HG02943 (cell line): ENCODE measurements at regions not wholly inside any gene's neighbourhood (a gene's known extent, or its start where the extent isn't known, plus 50 kb on each side); places are given as distances from the start of the nearest gene placed in this dataset.

Source experiments
- ATAC-seq: cut with Tn5 transposase; IDR thresholded peaks from one replicate; pipeline ENCODE4 v1.9.1; 2021; ENCODE audit warnings: mild to moderate bottlenecking, low read depth, moderate library complexity; ENCODE audit not compliant: unreplicated experiment

DNA sequence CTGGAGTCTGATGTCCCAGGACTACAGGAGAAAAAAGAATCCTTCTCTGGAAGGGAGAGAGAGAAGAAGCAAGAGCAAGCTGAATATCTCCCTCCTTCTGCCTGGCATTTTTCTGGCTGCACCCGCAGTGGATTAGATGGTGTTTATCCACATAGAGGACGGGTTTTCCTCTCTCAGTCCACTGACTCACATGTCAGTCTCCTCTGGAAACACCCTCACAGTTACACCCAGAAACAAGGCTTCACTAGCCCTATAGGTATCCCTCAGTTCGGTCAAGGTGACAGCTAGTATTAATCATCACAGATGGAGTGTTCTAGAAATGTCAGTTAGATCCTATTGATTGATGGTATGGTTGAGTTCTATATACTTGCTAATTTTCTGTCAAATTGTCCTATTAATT, 87.9 kb downstream of the RHOU start:
- ATAC-seq, result no peak

DNA sequence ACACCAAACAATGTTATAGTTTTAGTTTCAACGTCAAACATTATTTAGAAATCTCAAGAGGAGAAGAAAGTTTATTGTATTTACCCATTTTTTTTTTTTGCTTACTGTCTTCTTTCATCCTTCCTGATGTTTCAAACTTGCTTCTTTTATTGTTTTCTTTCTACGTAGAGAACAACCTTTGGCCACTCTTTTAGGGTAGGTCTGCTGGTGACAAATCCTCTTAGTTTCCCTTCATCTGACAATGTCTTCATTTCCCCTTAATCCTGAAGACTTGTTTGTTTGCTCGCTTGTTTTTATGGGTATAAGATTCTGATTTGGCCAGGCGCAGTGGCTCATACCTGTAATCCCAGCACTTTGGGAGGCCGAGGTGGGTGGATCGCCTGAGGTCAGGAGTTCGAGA, 89.1 kb downstream of the RHOU start:
- ATAC-seq, result no peak

DNA sequence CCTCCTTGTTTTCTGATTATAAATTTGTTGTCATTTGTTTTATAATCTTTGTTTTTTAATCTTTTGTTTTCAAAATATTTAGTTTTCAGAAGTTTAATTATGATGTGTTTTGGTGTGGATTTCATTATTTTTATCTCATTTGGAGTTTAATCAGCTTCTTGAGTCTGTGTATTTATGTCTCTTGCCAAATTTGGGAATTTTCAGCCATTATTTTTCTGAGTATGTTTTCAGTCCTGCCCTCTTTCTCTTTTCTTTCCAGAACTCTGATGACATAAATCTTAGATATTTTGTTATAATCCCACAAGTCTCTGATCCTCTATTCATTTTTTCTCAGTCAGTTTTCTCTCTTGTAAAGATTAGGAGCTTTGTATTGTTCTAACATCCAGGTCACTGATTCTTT, 89.8 kb downstream of the RHOU start:
- no peak for ATAC-seq

DNA sequence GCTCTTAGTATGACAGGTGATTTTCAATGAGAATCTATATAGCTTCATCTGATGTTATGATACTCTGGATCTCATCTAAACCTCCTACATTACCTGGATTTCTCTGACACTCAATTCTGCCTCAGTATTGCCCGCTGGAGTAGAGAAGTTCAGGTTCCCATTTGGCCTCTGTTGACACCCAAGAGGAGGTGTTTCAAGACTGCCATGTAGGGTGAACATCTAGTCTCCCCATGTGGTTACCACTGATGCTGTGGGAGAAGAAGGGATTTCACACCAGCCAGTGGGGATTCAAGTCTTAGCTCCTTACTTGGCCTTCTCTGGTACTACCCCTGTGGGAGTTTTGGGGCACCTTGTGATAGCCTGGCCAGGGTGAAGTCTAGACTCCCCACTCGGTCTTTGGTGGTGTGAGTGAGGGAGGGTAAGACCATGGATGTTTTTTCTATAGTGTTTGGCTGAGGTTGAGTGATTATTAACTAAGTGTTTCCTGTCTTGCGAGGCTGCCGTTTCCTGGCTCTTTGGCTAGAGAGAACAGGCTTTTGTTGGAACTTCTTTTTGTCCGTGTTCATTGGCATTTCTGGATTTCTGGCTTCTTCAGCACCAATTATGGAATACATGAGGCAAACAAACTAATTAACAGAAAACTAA, 90.7 kb downstream of the RHOU start:
- ATAC-seq, result peak; percentile 72

DNA sequence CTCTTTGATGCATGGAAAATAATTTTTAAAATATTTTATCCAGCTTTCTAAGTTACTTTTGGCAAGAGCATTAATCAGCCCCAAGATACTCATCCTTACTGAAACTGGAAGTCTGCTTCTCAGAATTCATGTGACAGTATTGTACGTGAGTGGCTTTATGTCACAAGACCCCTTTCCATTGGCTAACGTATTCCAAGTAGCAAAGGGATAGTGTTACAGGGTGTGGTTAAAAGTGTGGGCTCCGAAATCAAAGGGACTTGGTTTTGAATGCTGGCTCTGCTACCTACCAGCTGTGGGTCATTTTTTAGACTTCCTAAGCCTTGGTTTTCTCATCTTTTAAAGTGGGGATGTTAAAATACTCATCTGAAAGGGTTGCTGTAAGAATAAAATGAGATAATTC, 91.7 kb downstream of the RHOU start:
- no peak for ATAC-seq

DNA sequence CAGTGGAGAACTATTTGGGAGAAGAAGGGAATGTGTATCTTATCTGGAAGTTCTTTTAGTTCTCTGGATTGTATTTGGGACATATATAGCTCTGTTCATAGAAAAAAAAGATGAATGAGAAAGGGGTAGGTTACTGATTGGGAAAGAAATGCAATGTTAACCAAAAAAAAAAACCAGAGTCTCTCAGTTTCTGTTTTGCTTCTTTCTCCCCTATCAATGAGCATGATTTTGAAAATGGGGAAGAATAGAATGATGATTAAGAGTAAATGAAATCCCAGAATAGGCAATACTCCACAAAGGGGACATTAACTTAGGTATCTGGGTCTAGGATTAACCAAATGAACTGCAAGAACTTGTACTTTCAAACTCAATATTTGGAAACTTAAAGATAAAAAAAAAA, 92.9 kb downstream of the RHOU start:
- ATAC-seq, result no peak

DNA sequence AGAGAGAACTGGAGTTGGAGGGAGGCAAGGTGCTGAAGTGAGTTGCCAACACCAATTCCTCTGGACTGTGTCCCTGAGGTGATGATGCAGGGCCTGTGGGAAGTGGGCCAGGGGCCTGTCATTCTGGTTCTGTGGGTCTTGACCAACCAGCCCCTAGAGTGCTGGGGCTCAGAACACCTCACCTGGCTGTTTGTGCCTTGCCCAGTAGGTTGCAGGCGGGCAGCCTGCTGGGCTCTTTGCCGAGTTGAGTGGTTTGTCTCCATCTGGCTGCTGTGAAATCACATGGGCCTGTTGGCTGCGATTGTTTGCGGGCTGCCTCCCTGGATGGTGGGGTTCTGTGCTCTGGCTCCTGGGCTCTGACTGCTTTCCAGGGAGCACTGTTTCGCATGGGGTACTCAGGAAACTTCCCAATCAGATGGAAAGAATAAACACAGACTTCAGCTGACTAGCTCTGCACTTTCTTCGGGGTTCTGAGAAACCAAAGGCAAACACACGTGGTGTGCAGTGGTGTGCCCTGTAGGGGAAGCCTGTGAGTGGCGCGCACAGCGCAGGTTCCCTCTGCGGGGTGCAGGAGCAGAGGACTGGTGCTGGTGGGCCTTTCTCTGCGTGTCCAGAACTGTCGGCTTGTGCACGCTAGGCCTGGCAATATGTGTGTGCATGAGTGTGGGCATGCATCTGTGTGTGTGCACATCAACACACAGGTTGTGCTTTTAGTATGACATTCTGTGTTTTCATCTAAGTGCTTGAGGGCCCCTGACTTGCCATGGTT, 95.1 kb downstream of the RHOU start:
- ATAC-seq, result no peak

DNA sequence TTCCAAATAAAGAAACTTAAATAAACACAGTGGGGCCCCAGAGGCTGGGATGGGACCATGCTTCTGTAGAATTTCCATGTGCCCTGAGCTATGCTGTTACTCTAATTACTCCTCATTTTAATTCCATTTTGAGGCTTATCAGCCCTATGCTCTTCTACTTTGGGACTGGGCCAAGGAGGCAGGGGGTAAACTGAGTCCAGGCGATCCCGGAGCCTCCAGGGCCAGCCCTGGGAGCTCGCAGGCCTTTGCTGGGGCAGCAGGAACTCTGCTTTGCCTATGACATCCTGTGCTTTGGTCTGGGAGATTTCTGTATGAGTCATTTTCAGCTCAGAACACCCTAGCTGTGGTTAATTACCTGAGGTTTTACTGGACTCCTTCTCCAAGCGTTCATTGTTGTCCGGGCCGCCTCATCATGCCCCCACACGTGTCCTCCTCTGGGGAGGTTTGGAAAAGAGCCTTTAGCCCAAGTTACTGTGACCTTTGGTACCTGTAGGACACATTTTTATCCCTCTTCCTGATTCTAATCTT, 95.7 kb downstream of the RHOU start:
- ATAC-seq, result no peak

DNA sequence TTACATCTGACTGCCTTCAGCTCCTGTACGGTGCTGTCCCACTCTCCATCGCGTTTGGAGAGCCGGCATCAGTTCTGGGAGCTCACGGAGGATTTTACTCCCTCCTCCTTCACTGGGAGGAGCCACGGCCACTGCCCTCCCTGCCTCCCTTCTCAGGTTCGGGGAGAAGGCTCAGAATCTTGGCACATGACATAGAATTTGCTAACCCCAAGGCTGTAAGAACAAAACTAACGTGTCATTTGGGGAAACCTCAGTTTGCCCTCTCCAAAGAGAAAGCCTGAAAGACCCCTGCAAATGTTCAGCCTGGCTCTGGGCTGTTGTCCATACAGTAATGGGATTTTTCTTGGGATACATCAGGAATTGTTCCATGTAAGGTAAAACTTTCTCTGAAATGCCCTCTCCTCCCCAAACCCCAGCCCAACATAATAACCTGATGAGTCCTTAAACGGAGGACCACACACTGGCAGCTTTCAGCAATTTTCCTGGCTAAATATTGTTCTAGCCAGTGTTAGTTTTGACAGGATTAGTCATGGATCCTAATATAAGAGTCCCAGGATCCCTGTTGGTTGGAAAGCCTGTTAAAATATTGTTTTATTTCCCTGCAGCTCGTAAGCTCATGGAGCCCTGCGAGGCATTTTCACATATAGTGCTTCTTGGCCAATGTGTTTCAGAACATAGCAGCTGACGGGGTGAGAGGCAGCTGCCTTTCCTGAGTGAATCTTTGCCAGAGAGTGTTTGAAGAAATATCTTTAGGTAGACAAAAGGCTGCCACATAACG, 98.8 kb downstream of the RHOU start:
- ATAC-seq, result no peak

DNA sequence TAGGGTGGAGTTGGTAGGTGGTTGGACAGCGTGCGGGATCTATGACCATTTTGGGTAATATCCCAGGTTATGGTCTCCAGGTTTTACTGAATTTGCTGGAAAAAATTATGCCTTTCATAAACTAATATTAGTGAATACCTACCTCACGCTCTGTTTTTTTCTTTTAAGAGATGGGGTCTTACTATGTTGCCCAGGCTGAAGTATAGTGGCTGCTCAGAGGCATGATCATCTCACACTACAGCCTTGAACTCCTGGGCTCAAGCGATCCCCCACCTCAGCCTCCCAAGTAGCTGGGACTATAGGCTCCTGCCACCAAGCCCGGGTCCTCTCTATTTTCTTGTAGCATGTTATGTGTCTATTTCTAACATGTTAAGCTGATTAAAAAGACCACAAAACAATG, 100.2 kb downstream of the RHOU start:
- no peak for ATAC-seq

DNA sequence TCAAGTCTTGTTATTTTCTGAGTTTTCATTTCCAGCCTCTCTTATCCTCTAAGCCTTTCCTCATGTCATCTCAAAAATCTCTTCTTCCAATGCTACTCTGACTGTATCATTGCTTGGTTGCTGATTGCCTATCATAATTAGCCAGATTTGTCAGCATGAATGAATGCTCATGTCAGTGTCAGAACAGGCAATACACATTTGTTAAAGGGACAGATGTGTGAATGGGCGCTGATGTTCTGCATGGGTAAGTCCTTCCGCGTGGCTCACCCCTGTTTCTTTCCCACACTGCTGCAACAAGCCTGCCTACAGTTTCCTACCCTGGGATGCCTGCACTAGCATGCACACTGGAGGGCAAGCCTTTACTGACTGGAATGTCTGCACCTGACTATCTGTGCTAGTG, 100.6 kb downstream of the RHOU start:
- no peak for ATAC-seq

DNA sequence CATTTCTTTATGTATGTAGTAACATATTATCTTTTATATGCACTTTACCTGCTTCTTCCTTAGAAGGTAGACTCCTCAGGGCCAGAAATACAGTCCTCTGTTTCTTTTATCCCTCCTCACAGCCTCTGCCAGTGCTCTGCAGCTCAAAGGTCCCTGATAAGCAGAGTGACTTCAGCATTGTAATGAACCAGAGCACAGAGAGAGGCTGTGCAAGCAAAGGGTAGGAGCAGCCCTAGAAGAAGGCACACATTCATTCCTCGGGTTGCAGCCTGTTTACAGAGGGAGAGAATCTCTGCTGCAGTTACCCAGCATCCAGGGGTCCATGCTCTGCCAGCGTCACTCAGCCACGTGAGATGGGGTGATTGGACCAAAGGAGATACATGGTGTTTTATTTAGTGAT, 101.1 kb downstream of the RHOU start:
- no peak for ATAC-seq

DNA sequence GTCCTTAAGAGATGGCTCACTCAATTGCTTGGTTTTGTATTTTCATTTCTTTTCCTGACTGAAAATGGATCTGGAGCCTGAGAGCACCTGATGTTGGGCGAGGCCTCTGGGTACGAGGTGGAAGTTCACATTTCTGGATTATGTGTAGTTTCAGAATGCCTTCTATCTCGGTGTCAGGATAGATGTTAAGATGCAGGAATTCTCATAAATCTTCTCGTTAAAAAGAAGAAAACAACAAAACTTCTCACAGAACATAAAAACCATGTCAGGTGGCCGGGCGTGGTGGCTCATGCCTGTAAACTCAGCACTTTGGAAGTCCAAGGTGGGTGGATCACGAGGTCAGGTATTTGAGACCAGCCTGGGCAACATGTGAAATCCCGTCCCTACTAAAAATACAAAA, 101.8 kb downstream of the RHOU start:
- no peak for ATAC-seq

DNA sequence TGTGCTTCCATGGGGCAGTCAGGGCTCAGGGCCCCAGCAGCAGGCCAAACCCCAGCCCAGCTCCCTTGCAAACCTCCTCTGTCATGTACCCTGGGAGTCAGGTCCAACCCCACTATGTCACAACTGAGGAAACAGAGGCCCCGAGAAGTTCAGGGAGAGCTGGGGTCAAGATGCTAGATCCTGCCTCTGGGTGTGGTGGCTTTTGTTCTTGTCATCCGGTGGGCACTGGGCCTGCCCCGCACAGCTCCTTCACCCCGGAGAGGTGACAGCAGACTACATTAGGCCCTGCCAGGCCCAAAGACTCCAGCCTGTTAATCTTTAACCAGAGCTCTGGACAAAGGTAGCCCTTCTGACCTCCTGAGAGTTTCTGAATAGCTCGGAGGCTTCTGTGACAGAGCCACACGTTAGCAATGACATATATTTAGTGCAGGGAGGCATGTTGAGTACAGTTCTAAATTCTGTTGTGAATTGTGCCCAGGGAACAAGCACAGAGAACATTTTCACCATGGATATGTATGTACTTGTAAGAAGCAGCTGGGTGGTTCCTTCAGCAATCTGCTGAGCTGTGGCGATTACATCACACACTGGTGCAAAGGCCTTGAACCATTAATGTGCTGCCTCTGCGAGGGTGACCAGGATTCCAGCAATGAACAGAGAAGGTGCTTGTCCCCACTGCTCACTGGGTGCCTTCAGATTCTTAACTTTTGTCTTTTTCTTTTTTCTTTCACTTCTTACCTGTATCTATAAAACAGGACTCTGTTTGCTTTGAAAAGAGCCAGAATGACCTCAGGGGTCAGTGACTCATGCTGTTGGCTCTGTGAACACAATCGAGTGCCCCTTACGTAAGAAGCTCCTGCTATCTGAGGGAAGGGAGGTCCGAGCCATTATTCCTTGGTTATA, 102.8 kb downstream of the RHOU start:
- peak; percentile 75 for ATAC-seq

DNA sequence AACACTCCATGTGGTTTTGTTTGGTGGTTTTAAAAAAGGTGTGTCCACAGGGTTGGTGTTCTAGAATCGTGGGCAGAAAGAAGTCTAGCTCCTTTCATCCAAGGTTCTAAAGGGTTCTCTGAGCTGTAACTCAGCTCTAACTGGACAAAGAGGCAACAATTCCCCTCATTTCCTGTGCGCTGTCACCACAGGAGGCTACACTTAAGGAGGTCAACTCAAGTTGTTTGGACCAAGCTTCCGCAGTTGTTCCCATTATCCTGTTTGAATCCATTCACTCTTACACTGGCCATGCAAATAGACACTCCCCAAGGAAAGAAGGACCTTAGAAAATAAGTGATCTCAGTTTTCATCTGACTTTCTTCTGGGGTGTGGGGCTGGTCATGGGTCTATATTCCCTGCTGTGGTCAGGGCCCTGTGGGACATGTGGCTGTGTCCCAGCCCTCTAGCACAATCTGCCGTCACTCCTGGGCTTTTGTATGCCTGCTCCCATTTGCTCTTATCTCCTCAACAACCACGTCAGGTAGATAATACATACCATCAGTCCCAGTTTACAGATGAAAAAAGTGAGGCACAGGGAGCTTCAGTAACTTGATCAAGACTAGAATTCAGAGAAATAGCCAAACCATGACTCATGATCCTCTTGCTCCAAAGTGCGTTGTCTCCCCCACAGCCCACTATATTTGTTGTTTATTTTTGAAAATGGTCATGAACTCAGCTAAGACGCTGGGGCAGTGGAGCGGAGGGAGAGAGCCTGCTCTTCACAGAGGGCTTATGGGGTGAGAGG, 103.6 kb downstream of the RHOU start:
- ATAC-seq, result no peak

DNA sequence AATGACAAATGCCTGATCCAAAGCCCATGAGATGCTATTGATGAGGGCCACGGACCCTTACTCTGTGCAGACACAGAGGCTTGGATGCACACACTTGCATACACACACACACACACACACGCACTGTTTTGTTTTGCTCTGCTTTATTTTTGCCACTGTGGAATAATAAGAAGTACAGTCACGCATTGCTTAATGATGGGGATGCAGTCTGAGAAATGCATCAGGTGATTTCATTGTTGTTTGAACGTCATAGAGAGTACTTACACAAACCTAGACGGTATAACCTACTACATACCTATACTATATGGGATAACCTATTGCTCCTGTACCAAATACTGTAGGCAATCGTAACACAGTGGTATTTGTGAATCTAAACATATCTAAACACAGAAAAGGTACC, 104.4 kb downstream of the RHOU start:
- no peak for ATAC-seq

DNA sequence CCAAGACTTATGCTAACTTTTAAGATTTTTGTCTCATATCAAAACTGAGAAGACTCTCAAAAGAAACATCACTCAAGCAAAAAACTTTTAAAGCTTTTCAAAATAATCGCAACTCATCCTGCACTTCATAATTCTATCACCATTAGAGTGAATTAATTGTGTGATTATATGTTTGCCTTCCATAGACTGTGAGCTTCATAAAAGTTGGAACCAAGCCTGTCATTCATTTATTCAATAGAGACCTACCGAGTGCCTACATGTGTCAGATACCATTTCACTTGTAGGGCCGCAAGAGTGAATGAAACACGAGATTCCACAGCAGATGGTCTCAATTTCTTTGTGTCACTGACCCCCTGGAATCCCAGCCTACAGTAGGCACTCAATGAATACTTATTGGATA, 106.4 kb downstream of the RHOU start:
- ATAC-seq, result no peak

DNA sequence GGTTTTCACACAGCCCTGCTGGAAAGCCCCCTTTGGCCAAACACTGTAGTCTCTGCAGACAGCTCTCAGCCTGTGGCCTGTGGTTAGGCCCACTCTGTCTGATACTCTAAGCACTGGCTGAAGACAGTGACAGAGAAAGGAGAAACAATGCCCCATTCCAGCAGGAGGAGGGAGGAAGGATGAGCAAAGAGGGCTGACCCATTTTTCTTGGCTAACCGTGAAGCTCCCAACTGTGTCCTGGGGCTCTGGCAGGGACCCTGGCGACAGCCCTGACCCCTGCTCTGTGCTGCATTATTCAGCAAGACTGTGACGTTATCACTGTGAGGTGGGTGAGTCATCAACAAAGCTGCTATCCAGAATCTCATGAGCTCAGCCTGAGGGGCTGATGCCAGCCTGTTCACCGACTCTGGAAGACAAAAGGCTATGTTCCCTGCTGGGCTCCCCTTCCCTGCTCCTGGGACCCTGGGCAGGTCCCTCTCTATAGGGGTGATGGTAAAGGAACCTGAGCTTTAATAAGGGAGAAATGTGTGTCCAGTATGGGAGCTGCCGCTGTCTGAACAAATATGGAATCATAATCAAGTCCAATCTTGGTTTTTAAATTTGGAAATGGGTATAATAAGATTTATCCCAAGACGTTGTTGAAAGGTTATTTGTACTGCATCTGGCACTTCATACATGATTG, 107.0 kb downstream of the RHOU start:
- no peak for ATAC-seq

DNA sequence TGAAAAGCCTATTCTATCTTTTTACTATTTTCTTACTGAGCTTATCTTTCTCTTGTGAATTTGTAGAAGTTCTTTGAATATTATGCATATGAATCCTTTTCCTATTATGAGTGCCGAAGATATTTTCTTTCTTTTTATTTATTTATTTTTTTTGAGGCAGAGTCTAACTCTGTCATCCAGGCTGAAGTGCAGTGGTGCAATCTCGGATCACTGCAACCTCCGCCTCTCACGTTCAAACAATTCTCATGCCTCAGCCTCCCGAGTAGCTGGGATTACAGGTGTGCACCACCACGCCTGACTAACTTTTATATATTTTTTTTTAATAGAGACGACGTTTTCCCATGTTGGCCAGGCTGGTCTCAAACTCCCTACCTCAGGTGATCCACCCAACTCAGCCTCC, 109.8 kb downstream of the RHOU start:
- ATAC-seq, result no peak
